Gastroesophageal sphincter (tissue), 4 donors: ENCODE measurements at regions not wholly inside any gene's neighbourhood (a gene's known extent, or its start where the extent isn't known, plus 50 kb on each side); places are given as distances from the start of the nearest gene placed in this dataset.

Experiments
- ATAC-seq: fragments of 150-250 bp; one replicate; pipeline ENCODE4 v1.9.1; 2016; ENCODE audit warnings: mild to moderate bottlenecking, moderate library complexity
- H3K27ac ChIP-seq, 4 donors: fragments of 200-600 bp; sonication (generic) in 3 of 4; 1 replicate in 3 of 4; 2 replicates in 1 of 4; pipeline ENCODE4 v1.5.1; 2016 to 2019
- H3K27me3 ChIP-seq: fragments of 200-600 bp; sonication (generic); one replicate; pipeline ENCODE4 v1.5.1; 2019
- H3K36me3 ChIP-seq, 2 donors: fragments of 200-600 bp; sonication (generic); one replicate each; pipeline ENCODE4 v1.5.1; 2019; ENCODE audit warnings: control low read depth in 1 of 2
- H3K4me1 ChIP-seq, 3 donors: fragments of 200-600 bp; sonication (generic); 1 replicate in 2 of 3; 2 replicates in 1 of 3; pipeline ENCODE4 v1.5.1; 2016 to 2019; ENCODE audit warnings: control low read depth in 2 of 3
- H3K4me3 ChIP-seq, 2 donors: fragments of 200-600 bp; sonication (generic); one replicate each; pipeline ENCODE4 v1.5.1; 2019; ENCODE audit warnings: mild to moderate bottlenecking in 1 of 2, moderate library complexity in 1 of 2
- H3K9me3 ChIP-seq, 3 donors: fragments of 200-600 bp; sonication (generic); one replicate each; pipeline ENCODE4 v1.5.1; 2017 to 2019; ENCODE audit warnings: control low read depth in 2 of 3
- CTCF ChIP-seq, 4 experiments: fragments of 200-600 bp in 2 of 4; fragments of 450-650 bp in 2 of 4; sonication (generic) in 1 of 4; IDR thresholded peaks; one replicate each; pipeline ENCODE4 v1.5.1; 2017 to 2019; ENCODE audit warnings: antibody characterized with exemption in 4 of 4, mild to moderate bottlenecking in 2 of 4, moderate library complexity in 2 of 4
- EP300 ChIP-seq: sonication (generic); formaldehyde crosslinking; IDR thresholded peaks from one replicate; pipeline ENCODE4 v1.6.1; 2017; ENCODE audit warnings: antibody characterized with exemption, mild to moderate bottlenecking
- POLR2A ChIP-seq, 2 donors: fragments of 450-650 bp; IDR thresholded peaks; one replicate each; pipeline ENCODE4 v1.6.1; 2017; ENCODE audit warnings: antibody characterized with exemption in 2 of 2, mild to moderate bottlenecking in 2 of 2, moderate library complexity in 1 of 2
- POLR2AphosphoS5 ChIP-seq: sonication (generic); formaldehyde crosslinking; IDR thresholded peaks from one replicate; pipeline ENCODE4 v1.6.1; 2017; ENCODE audit warnings: antibody characterized with exemption
- WGBS, 2 donors: methylation state at CpG; one replicate each; pipeline ENCODE4 v1.1.5; 2018; ENCODE audit warnings: low coverage in 1 of 2; 5-methylcytosine and 5-hydroxymethylcytosine counted together

DNA sequence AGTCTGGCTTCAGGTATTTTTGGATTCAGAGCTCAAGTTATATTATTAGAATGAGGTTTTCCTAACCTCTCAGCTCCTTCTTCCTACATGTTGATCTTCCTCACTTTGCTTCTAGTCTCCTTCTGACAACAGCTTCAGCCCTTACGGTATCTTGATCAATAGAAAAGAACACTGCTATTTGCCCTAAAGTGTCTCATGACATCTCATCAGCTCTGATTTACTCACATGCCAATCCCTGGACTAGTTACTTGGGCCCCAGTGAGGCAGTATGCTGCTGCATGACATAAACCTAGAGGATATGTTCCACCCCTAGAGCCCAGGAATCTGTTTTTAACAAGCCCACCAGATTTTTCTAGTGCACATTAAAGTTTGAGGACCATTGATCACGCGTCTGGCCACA lies 110.3 kb downstream of the UNC5CL start:
- H3K36me3 ChIP-seq: no peaks in the 10 kb centered on the region
- no peaks in the 10 kb centered on the region for H3K9me3 ChIP-seq
- H3K27ac ChIP-seq: no peak overlapping the region
- H3K4me1 ChIP-seq: no peaks in the 10 kb centered on the region
- ATAC-seq: no peak
- H3K27me3 ChIP-seq: no peaks in the 10 kb centered on the region
- H3K4me3 ChIP-seq: no peak overlapping the region
- TF ChIP-seq POLR2A (IDR thresholded peaks at IDR 0.05): no peak
- TF ChIP-seq POLR2AphosphoS5: no peak
- no peak for TF ChIP-seq EP300
- no peak for TF ChIP-seq CTCF (IDR thresholded peaks at IDR 0.05)
- 97 to 100% methylated on average over 3 of the region's 3 CpGs for WGBS, 2 donors

GRCh38 chr6:40928307-40928706 lies 110.7 kb downstream of the UNC5CL start:
- no peak for ATAC-seq
- 92% methylated on average over 1 of the region's 1 CpG; no CpG with 5 or more reads in 1 of the 2 donors for whole genome bisulfite sequencing, 2 donors
- H3K4me1 ChIP-seq: no peaks in the 10 kb centered on the region
- H3K27ac ChIP-seq: no peak overlapping the region
- H3K9me3 ChIP-seq: no peaks in the 10 kb centered on the region
- H3K36me3 ChIP-seq: no peaks in the 10 kb centered on the region
- no peak for TF ChIP-seq CTCF (IDR thresholded peaks at IDR 0.05)
- no peak for TF ChIP-seq EP300
- TF ChIP-seq POLR2A (IDR thresholded peaks at IDR 0.05): no peak
- TF ChIP-seq POLR2AphosphoS5: no peak
- H3K27me3 ChIP-seq: no peaks in the 10 kb centered on the region
- no peak overlapping the region for H3K4me3 ChIP-seq

DNA sequence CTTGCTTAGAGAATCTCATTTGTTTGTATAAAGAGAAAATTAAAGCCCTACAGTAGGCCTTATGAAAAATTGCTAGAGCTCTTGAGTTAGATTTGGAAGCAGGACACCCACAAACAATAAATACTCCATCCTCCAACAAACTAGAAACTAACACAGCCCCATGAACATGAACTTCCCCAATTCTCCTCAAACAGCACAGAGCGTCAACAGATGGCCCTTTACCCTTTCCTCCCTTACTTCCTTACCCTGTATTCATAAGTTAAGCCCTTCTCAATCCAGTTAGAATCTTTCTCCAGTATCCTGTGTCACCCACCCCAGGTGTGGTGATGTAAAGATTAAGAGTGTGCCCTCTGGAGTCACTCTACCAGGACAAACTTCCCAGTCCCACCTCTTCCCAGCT lies 113.7 kb downstream of the UNC5CL start:
- no peak overlapping the region for H3K4me3 ChIP-seq
- H3K27ac ChIP-seq: no peak overlapping the region
- no peaks in the 10 kb centered on the region for H3K9me3 ChIP-seq
- no peaks in the 10 kb centered on the region for H3K36me3 ChIP-seq
- H3K4me1 ChIP-seq: no peaks in the 10 kb centered on the region
- no peak for ATAC-seq
- TF ChIP-seq POLR2AphosphoS5 (no peak), POLR2A (IDR thresholded peaks at IDR 0.05) (no peak), CTCF (IDR thresholded peaks at IDR 0.05) (no peak), EP300 (no peak)
- WGBS, 2 donors: 71% methylated on average over 1 of the region's 1 CpG; no CpG with 5 or more reads in 1 of the 2 donors
- H3K27me3 ChIP-seq: no peaks in the 10 kb centered on the region

- Histone ChIP-seq H3K4me1 (no peaks in the 10 kb centered on the region), H3K9me3 (no peaks in the 10 kb centered on the region), H3K4me3 (no peak overlapping the region), H3K27ac (no peak overlapping the region), H3K36me3 (no peaks in the 10 kb centered on the region), H3K27me3 (no peaks in the 10 kb centered on the region)
- TF ChIP-seq POLR2A (IDR thresholded peaks at IDR 0.05) (no peak), EP300 (no peak), CTCF (IDR thresholded peaks at IDR 0.05) (no peak), POLR2AphosphoS5 (no peak)
- no peak for ATAC-seq
- WGBS, 2 donors: 19 to 82% methylated on average over 4 to 7 of the region's 7 CpGs
These were observed 114.2 kb downstream of the UNC5CL start for GRCh38 chr6:40924839-40925238.

DNA sequence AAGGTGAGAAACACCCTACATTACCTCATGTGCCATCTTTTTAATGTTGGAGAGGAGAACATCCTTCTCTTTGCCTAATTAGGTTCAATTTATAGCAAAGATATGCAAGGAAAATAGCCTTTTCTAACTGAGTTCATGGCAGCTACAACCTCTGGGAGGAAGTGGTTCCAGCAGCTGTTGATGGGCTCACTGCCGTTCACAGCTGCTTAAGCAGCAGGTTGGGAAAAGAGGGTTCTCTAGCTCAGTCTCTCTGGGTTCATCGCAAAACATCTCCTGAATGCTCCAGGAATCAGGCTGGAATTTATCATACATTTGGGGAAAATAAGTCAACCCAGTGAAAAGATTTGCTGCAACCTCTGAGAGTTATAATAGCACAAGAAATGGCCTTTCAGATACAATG lies 115.1 kb downstream of the UNC5CL start:
- Histone ChIP-seq H3K4me1 (no peaks in the 10 kb centered on the region), H3K27me3 (no peaks in the 10 kb centered on the region), H3K9me3 (no peaks in the 10 kb centered on the region), H3K4me3 (no peak overlapping the region), H3K36me3 (no peaks in the 10 kb centered on the region), H3K27ac (no peak overlapping the region)
- no peak for ATAC-seq
- 83 to 90% methylated on average over 1 to 2 of the region's 2 CpGs for WGBS, 2 donors
- TF ChIP-seq EP300 (no peak), POLR2AphosphoS5 (no peak), CTCF (IDR thresholded peaks at IDR 0.05) (no peak), POLR2A (IDR thresholded peaks at IDR 0.05) (no peak)
